Keratinocyte (primary cell): ENCODE measurements at regions not wholly inside any gene's neighbourhood (a gene's known extent, or its start where the extent isn't known, plus 50 kb on each side); places are given as distances from the start of the nearest gene placed in this dataset.
"Not testable (repeated sequence)": the region's sequence is repeated elsewhere in the genome, so short reads cannot be mapped to it uniquely, and the experiment has no call there.

Source experiments
- DNase-seq: peaks from one replicate; pipeline ENCODE4 v3.0.0-alpha.2; 2011; ENCODE audit warnings: low read depth, missing footprints, low spot score
- FAIRE-seq: peaks from 2 replicates; lab custom pipeline; 2011; peaks lifted over from hg19 to GRCh38; lab: Jason Lieb, UNC
- H2AFZ ChIP-seq: 2 replicates; pipeline ENCODE4 v1.6.0; 2012; ENCODE audit warnings: low read length, control low read depth, inconsistent platforms; ENCODE audit not compliant: control insufficient read depth
- H3K27ac ChIP-seq: 2 replicates; pipeline ENCODE4 v1.5.1; 2011; ENCODE audit warnings: low read length; ENCODE audit not compliant: control insufficient read depth, insufficient read depth
- H3K27me3 ChIP-seq: 3 replicates; pipeline ENCODE4 v1.6.0; 2011; ENCODE audit warnings: low read length; ENCODE audit not compliant: control insufficient read depth, insufficient read depth; ENCODE audit errors: extremely low read depth
- H3K36me3 ChIP-seq, 2 experiments: 2 replicates in 1 of 2; 3 replicates in 1 of 2; pipeline ENCODE4 v1.5.1; 2011; ENCODE audit warnings: low read length in 2 of 2, mild to moderate bottlenecking in 1 of 2; ENCODE audit not compliant: control insufficient read depth in 2 of 2, insufficient read depth in 2 of 2; ENCODE audit errors: extremely low read depth in 1 of 2
- H3K4me1 ChIP-seq: 3 replicates; pipeline ENCODE4 v1.5.1; 2011; ENCODE audit warnings: low read length; ENCODE audit not compliant: control insufficient read depth, insufficient read depth; ENCODE audit errors: extremely low read depth
- H3K4me2 ChIP-seq: 3 replicates; pipeline ENCODE4 v1.6.0; 2011; ENCODE audit warnings: low read depth, low read length; ENCODE audit not compliant: control insufficient read depth, insufficient read depth; ENCODE audit errors: extremely low read depth
- H3K4me3 ChIP-seq, 3 experiments: fragments of 200-600 bp in 1 of 3; sonication (generic) in 1 of 3; 2 replicates in 2 of 3; 3 replicates in 1 of 3; pipeline ENCODE4 v1.5.1; 2011 to 2016; ENCODE audit warnings: low read length in 3 of 3, mild to moderate bottlenecking in 3 of 3, control low read depth in 2 of 3, inconsistent platforms in 1 of 3, low read depth in 1 of 3, mixed read lengths in 1 of 3, mixed run types in 1 of 3, moderate library complexity in 1 of 3; ENCODE audit not compliant: control insufficient read depth in 2 of 3, insufficient read depth in 2 of 3; ENCODE audit errors: extremely low read depth in 1 of 3
- H3K79me2 ChIP-seq: 2 replicates; pipeline ENCODE4 v1.6.0; 2012; ENCODE audit warnings: low read length; ENCODE audit not compliant: control insufficient read depth, insufficient read depth
- H3K9ac ChIP-seq: 3 replicates; pipeline ENCODE4 v1.6.0; 2011; ENCODE audit warnings: low read length; ENCODE audit not compliant: control insufficient read depth, insufficient read depth; ENCODE audit errors: extremely low read depth
- H3K9me1 ChIP-seq: 3 replicates; pipeline ENCODE4 v1.6.0; 2011; ENCODE audit warnings: low read length; ENCODE audit not compliant: control insufficient read depth, insufficient read depth; ENCODE audit errors: extremely low read depth
- H3K9me3 ChIP-seq: 2 replicates; pipeline ENCODE4 v1.5.1; 2012; ENCODE audit warnings: low read depth, low read length; ENCODE audit not compliant: control insufficient read depth
- H4K20me1 ChIP-seq: 3 replicates; pipeline ENCODE4 v1.6.0; 2011; ENCODE audit warnings: low read length; ENCODE audit not compliant: control insufficient read depth, insufficient read depth; ENCODE audit errors: extremely low read depth
- CTCF ChIP-seq, 3 experiments: IDR thresholded peaks in 1 of 3; conservative IDR thresholded peaks in 1 of 3; optimal IDR thresholded peaks in 1 of 3; 2 replicates in 2 of 3; 3 replicates in 1 of 3; pipeline versions ENCODE3 to v1.5.1; 2011; ENCODE audit warnings: low read length in 3 of 3, mild to moderate bottlenecking in 3 of 3, moderate library complexity in 2 of 3, control low read depth in 1 of 3, inconsistent platforms in 1 of 3; ENCODE audit not compliant: insufficient read depth in 2 of 3; ENCODE audit errors: extremely low read depth in 1 of 3
- EZH2 ChIP-seq: IDR thresholded peaks from one replicate; pipeline ENCODE4 v1.6.1; 2012; ENCODE audit warnings: inconsistent platforms, mild to moderate bottlenecking, low read length, moderate library complexity
- dilution Hi-C: fragments of 300-500 bp; cut with MboI; formaldehyde crosslinking; loops from one replicate; pipeline ENCODE4 v1.7.0; 2020; ENCODE audit warnings: low sequenced_read_pairs; ENCODE audit not compliant: extremely low pct_ligation_motif_present

- Histone ChIP-seq H3K4me2 (no peak overlapping the region), H4K20me1 (no peaks in the 10 kb centered on the region), H3K9ac (no peak overlapping the region), H3K9me1 (no peaks in the 10 kb centered on the region), H3K36me3 (no peaks in the 10 kb centered on the region), H3K27me3 (no peaks in the 10 kb centered on the region), H3K27ac (no peak overlapping the region), H3K4me3 (no peak overlapping the region), H3K9me3 (no peaks in the 10 kb centered on the region), H2AFZ (no peak overlapping the region), H3K4me1 (no peaks in the 10 kb centered on the region), H3K79me2 (no peaks in the 10 kb centered on the region)
- DNase-seq (no peak), FAIRE-seq (no peak)
- no peak for TF ChIP-seq EZH2
- TF ChIP-seq CTCF (optimal IDR thresholded peaks at IDR 0.05 in 1 of 3, IDR thresholded peaks at IDR 0.05 in 1 of 3, conservative IDR thresholded peaks at IDR 0.05 in 1 of 3; ENCODE audit: extremely low read depth in 1 of 3, insufficient read depth in 2 of 3, low read length in 3 of 3) = no peak
- dilution Hi-C loops = no loop called here
These were observed 121.6 kb downstream of the ZNF281 start for GRCh38 chr1:200288226-200288625.

- H2AFZ ChIP-seq, H4K20me1 ChIP-seq, DNase-seq, FAIRE-seq, H3K27me3 ChIP-seq, dilution Hi-C loops, H3K4me2 ChIP-seq, H3K79me2 ChIP-seq, H3K4me3 ChIP-seq, H3K4me1 ChIP-seq, H3K27ac ChIP-seq, H3K9me3 ChIP-seq, H3K9ac ChIP-seq, H3K9me1 ChIP-seq, H3K36me3 ChIP-seq: not testable (repeated sequence)
These were observed 125.6 kb downstream of the ZNF281 start for GRCh38 chr1:200284236-200284635.

- H3K27me3 ChIP-seq = no peaks in the 10 kb centered on the region
- no peak overlapping the region for H3K4me3 ChIP-seq
- no peak overlapping the region for H3K4me2 ChIP-seq
- no peak overlapping the region for H3K9ac ChIP-seq
- no peak for FAIRE-seq
- no peak overlapping the region for H3K27ac ChIP-seq
- no peaks in the 10 kb centered on the region for H3K36me3 ChIP-seq
- H4K20me1 ChIP-seq = no peaks in the 10 kb centered on the region
- TF ChIP-seq EZH2 = no peak
- no peak for TF ChIP-seq CTCF (optimal IDR thresholded peaks at IDR 0.05 in 1 of 3, IDR thresholded peaks at IDR 0.05 in 1 of 3, conservative IDR thresholded peaks at IDR 0.05 in 1 of 3; ENCODE audit: extremely low read depth in 1 of 3, insufficient read depth in 2 of 3, low read length in 3 of 3)
- no peaks in the 10 kb centered on the region for H3K9me1 ChIP-seq
- dilution Hi-C loops = no loop called here
- no peak for DNase-seq
- H3K4me1 ChIP-seq = no peaks in the 10 kb centered on the region
- H3K79me2 ChIP-seq = no peaks in the 10 kb centered on the region
- H2AFZ ChIP-seq = no peak overlapping the region
- H3K9me3 ChIP-seq = no peaks in the 10 kb centered on the region
These were observed 127.2 kb downstream of the ZNF281 start for GRCh38 chr1:200282497-200283122.
